Endodermal cell (in vitro differentiated cells): ENCODE measurements at regions not wholly inside any gene's neighbourhood (a gene's known extent, or its start where the extent isn't known, plus 50 kb on each side); places are given as distances from the start of the nearest gene placed in this dataset.

Source experiments
- DNase-seq: peaks from one replicate; pipeline ENCODE4 v3.0.0-alpha.2; 2017
- H3K27ac ChIP-seq: 2 replicates; pipeline ENCODE4 v1.5.1; 2013; ENCODE audit warnings: mild to moderate bottlenecking, low read depth, low read length, moderate library complexity
- H3K27me3 ChIP-seq: 2 replicates; pipeline ENCODE4 v1.6.1; 2013; ENCODE audit warnings: mild to moderate bottlenecking, low read length, moderate library complexity; ENCODE audit not compliant: insufficient read depth, control insufficient read depth, poor library complexity, severe bottlenecking
- H3K36me3 ChIP-seq: 2 replicates; pipeline ENCODE4 v1.7.0; 2013; ENCODE audit warnings: mild to moderate bottlenecking, low read length, moderate library complexity; ENCODE audit not compliant: control insufficient read depth, insufficient read depth
- H3K4me1 ChIP-seq: one replicate; pipeline ENCODE4 v1.7.0; 2013; ENCODE audit warnings: low read length; ENCODE audit not compliant: control insufficient read depth, insufficient read depth
- H3K4me3 ChIP-seq: 2 replicates; pipeline ENCODE4 v1.5.1; 2013; ENCODE audit warnings: mild to moderate bottlenecking, low read length, moderate library complexity
- H3K9ac ChIP-seq: 2 replicates; pipeline ENCODE4 v1.6.1; 2013; ENCODE audit warnings: mild to moderate bottlenecking, low read length, moderate library complexity; ENCODE audit not compliant: poor library complexity, severe bottlenecking; ENCODE audit errors: extremely low read depth
- H3K9me3 ChIP-seq: 2 replicates; pipeline ENCODE4 v1.6.1; 2013; ENCODE audit warnings: mild to moderate bottlenecking, low read length, moderate library complexity; ENCODE audit not compliant: control insufficient read depth
- H3K27ac Mint-ChIP-seq: 2 replicates; pipeline ENCODE4 v1.8.0; 2020; ENCODE audit warnings: mixed read lengths
- H3K27me3 Mint-ChIP-seq: 2 replicates; pipeline ENCODE4 v1.8.0; 2021; ENCODE audit warnings: mild to moderate bottlenecking, mixed read lengths; ENCODE audit not compliant: insufficient read depth
- H3K36me3 Mint-ChIP-seq: 2 replicates; pipeline ENCODE4 v1.8.0; 2020; ENCODE audit warnings: low read depth, mixed read lengths
- H3K4me1 Mint-ChIP-seq: 2 replicates; pipeline ENCODE4 v1.8.0; 2020; ENCODE audit warnings: mixed read lengths
- H3K4me3 Mint-ChIP-seq: 2 replicates; pipeline ENCODE4 v1.8.0; 2020; ENCODE audit warnings: mild to moderate bottlenecking, moderate library complexity, mixed read lengths
- H3K9me3 Mint-ChIP-seq: 2 replicates; pipeline ENCODE4 v1.8.0; 2020; ENCODE audit warnings: mild to moderate bottlenecking, mixed read lengths
- CTCF ChIP-seq: fragments of 200-600 bp; sonication (generic); conservative IDR thresholded peaks from 2 replicates; pipeline ENCODE4 v1.5.0; 2021; ENCODE audit warnings: antibody characterized with exemption, mild to moderate bottlenecking
- WGBS, 2 experiments: methylation state at CpG; one replicate each; pipeline versions ENCODE4 v1.1.5 to v1.1.7; 2013; ENCODE audit warnings: missing lambda C conversion rate in 2 of 2, mixed read lengths in 1 of 2; ENCODE audit not compliant: insufficient coverage in 1 of 2, insufficient read length in 1 of 2; 5-methylcytosine and 5-hydroxymethylcytosine counted together

DNA sequence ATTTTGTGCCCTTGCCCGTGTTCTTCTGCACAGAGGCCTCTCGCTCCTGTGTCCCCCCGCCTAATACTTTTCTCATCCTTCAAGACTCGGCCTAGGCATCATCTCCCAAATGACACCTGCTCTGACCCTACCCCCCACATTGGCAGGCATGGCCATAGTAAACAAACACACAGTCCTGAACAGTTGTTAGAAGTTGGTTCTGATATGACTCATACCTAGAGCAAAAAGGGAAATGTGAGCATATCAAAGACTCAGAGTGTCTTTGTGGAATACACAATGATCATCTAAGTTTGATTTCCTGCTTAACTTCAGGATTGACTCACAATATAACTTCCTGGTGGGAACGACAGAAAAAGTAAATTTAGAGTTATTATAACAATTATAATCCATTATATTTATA is 120.5 kb downstream of the POLR2M start:
- Mint-ChIP-seq H3K36me3 (no peaks in the 10 kb centered on the region), H3K27ac (no peak overlapping the region), H3K27me3 (peaks cover 4% of the 10 kb centered on the region), H3K4me1 (no peaks in the 10 kb centered on the region), H3K4me3 (no peak overlapping the region), H3K9me3 (no peaks in the 10 kb centered on the region)
- no peak for DNase-seq
- Histone ChIP-seq H3K36me3 (no peaks in the 10 kb centered on the region), H3K4me3 (no peak overlapping the region), H3K4me1 (no peaks in the 10 kb centered on the region), H3K27me3 (no peaks in the 10 kb centered on the region), H3K9me3 (no peaks in the 10 kb centered on the region), H3K9ac (no peak overlapping the region), H3K27ac (no peak overlapping the region)
- no peak for TF ChIP-seq CTCF
- 91% methylated on average over 4 of the region's 5 CpGs; no CpG with 5 or more reads in 1 of the 2 experiments for WGBS, 2 experiments

DNA sequence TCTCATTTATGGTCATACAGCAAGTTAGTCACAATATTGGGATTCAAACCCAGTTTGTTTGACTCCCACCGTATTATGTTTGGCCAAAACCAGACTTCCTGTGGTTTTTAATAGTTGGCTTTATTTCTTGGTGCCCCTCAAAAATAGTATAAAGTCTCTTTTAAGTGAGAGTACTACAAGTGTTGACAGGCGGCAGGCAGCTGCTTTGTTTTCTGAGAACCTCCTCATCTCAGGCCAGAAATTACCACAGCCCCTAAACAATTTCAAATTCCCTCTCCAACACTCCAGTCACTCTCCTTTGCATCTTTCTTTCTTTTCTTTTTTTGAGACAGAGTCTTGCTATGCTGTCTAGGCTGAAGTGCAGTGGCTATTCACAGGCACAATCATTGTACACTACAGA is 121.5 kb downstream of the POLR2M start:
- H3K9ac ChIP-seq = no peak overlapping the region
- no peak overlapping the region for H3K27ac Mint-ChIP-seq
- H3K27ac ChIP-seq = no peak overlapping the region
- WGBS, 2 experiments = 84 to 92% methylated on average over 2 of the region's 2 CpGs
- no peak overlapping the region for H3K4me3 Mint-ChIP-seq
- TF ChIP-seq CTCF = no peak
- H3K4me1 ChIP-seq = no peaks in the 10 kb centered on the region
- no peaks in the 10 kb centered on the region for H3K36me3 ChIP-seq
- no peak for DNase-seq
- no peaks in the 10 kb centered on the region for H3K4me1 Mint-ChIP-seq
- no peaks in the 10 kb centered on the region for H3K9me3 Mint-ChIP-seq
- no peak overlapping the region for H3K4me3 ChIP-seq
- no peaks in the 10 kb centered on the region for H3K36me3 Mint-ChIP-seq
- no peaks in the 10 kb centered on the region for H3K9me3 ChIP-seq
- H3K27me3 ChIP-seq = no peaks in the 10 kb centered on the region
- peaks cover 4% of the 10 kb centered on the region for H3K27me3 Mint-ChIP-seq

DNA sequence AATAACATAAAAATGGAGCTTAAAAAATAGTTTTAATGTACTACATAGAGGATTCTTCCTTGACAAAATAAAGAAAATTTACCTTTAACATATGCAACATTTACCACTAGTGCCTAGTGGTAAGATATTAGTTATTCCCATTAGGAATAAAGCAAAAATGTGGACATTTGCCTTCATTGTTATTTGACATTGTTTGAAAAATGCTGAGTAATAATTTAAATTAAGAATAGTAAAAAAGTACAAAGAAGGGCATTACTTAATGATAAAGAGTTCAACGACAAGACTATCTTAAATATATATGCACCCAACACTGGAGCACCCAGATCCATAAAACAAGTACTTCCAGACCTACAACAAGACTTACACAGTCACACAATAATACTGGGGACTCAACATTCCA is 125.7 kb downstream of the POLR2M start:
- WGBS, 2 experiments = 92% methylated on average over 1 of the region's 1 CpG; no CpG with 5 or more reads in 1 of the 2 experiments
- no peak for DNase-seq
- TF ChIP-seq CTCF = no peak
- H3K4me1 Mint-ChIP-seq = no peaks in the 10 kb centered on the region
- no peak overlapping the region for H3K27ac Mint-ChIP-seq
- no peaks in the 10 kb centered on the region for H3K36me3 ChIP-seq
- H3K9ac ChIP-seq = no peak overlapping the region
- peaks cover 3% of the 10 kb centered on the region for H3K9me3 Mint-ChIP-seq
- H3K36me3 Mint-ChIP-seq = no peaks in the 10 kb centered on the region
- H3K4me1 ChIP-seq = no peaks in the 10 kb centered on the region
- H3K27me3 Mint-ChIP-seq = peaks cover 2% of the 10 kb centered on the region
- no peak overlapping the region for H3K4me3 ChIP-seq
- no peaks in the 10 kb centered on the region for H3K27me3 ChIP-seq
- H3K27ac ChIP-seq = no peak overlapping the region
- no peak overlapping the region for H3K4me3 Mint-ChIP-seq
- H3K9me3 ChIP-seq = no peaks in the 10 kb centered on the region
